SU-DHL-6 (cell line): ENCODE measurements at regions not wholly inside any gene's neighbourhood (a gene's known extent, or its start where the extent isn't known, plus 50 kb on each side); places are given as distances from the start of the nearest gene placed in this dataset.

ENCODE experiments used
- EZH2phosphoT487 ChIP-seq: fragments of 200-600 bp; sonication (generic), shearing (Covaris generic); conservative IDR thresholded peaks from 2 replicates; pipeline ENCODE4 v1.6.1; 2018; ENCODE audit warnings: mild to moderate bottlenecking, antibody characterized with exemption, low read length, moderate library complexity, mixed read lengths
- TF ChIP-seq, protein P1 (sequence below): fragments of 200-600 bp; sonication (generic); IDR thresholded peaks from one replicate; pipeline ENCODE4 v1.5.1; 2017; ENCODE audit warnings: antibody characterized with exemption, mild to moderate bottlenecking, low read length, moderate library complexity; ENCODE audit not compliant: insufficient read depth, poor library complexity, severe bottlenecking

- TF ChIP-seq EZH2phosphoT487 = no peak
- TF ChIP-seq, protein P1, sequence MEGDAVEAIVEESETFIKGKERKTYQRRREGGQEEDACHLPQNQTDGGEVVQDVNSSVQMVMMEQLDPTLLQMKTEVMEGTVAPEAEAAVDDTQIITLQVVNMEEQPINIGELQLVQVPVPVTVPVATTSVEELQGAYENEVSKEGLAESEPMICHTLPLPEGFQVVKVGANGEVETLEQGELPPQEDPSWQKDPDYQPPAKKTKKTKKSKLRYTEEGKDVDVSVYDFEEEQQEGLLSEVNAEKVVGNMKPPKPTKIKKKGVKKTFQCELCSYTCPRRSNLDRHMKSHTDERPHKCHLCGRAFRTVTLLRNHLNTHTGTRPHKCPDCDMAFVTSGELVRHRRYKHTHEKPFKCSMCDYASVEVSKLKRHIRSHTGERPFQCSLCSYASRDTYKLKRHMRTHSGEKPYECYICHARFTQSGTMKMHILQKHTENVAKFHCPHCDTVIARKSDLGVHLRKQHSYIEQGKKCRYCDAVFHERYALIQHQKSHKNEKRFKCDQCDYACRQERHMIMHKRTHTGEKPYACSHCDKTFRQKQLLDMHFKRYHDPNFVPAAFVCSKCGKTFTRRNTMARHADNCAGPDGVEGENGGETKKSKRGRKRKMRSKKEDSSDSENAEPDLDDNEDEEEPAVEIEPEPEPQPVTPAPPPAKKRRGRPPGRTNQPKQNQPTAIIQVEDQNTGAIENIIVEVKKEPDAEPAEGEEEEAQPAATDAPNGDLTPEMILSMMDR = no peak
Observed at GRCh38 chr15:92315595-92316211, 78.0 kb upstream of the ST8SIA2 start.
